Smooth muscle cell (in vitro differentiated cells): ENCODE measurements at regions not wholly inside any gene's neighbourhood (a gene's known extent, or its start where the extent isn't known, plus 50 kb on each side); places are given as distances from the start of the nearest gene placed in this dataset.

Experiments
- DNase-seq: peaks from one replicate; lab custom pipeline; 2025; ENCODE audit not compliant: unreplicated experiment; lab: John Stamatoyannopoulos, UW
- H2AFZ ChIP-seq: fragments of 200-600 bp; sonication (generic); 2 replicates; pipeline ENCODE4 v1.6.0; 2016; ENCODE audit warnings: antibody characterized with exemption, low read depth, mild to moderate bottlenecking
- H3F3A ChIP-seq: fragments of 200-600 bp; sonication (generic); 2 replicates; pipeline ENCODE4 v1.6.0; 2017; ENCODE audit warnings: antibody characterized with exemption, low read depth
- H3K27ac ChIP-seq: fragments of 200-600 bp; sonication (generic); 2 replicates; pipeline ENCODE4 v1.5.1; 2016; ENCODE audit warnings: low read depth, mild to moderate bottlenecking
- H3K27me3 ChIP-seq: fragments of 200-600 bp; sonication (generic); 2 replicates; pipeline ENCODE4 v1.6.1; 2016; ENCODE audit warnings: low read depth, mild to moderate bottlenecking
- H3K36me3 ChIP-seq: fragments of 200-600 bp; sonication (generic); 2 replicates; pipeline ENCODE4 v1.5.1; 2016; ENCODE audit warnings: low read depth
- H3K4me1 ChIP-seq: fragments of 200-600 bp; sonication (generic); 2 replicates; pipeline ENCODE4 v1.5.1; 2016; ENCODE audit warnings: low read depth
- H3K4me2 ChIP-seq: fragments of 200-600 bp; sonication (generic); 2 replicates; pipeline ENCODE4 v1.6.0; 2016; ENCODE audit warnings: mild to moderate bottlenecking
- H3K4me3 ChIP-seq: fragments of 200-600 bp; sonication (generic); 2 replicates; pipeline ENCODE4 v1.5.1; 2016; ENCODE audit warnings: mild to moderate bottlenecking
- H3K79me2 ChIP-seq: fragments of 200-600 bp; sonication (generic); 2 replicates; pipeline ENCODE4 v1.6.0; 2016; ENCODE audit warnings: low read depth, mild to moderate bottlenecking
- H3K9ac ChIP-seq: fragments of 200-600 bp; sonication (generic); 2 replicates; pipeline ENCODE4 v1.6.0; 2016; ENCODE audit warnings: low read depth
- H3K9me3 ChIP-seq: fragments of 200-600 bp; sonication (generic); replicated peaks from 2 replicates; pipeline ENCODE4 v1.5.1; 2016; ENCODE audit warnings: low read depth
- H4K20me1 ChIP-seq: fragments of 200-600 bp; sonication (generic); 2 replicates; pipeline ENCODE4 v1.6.0; 2016; ENCODE audit warnings: low read depth
- CTCF ChIP-seq: fragments of 200-600 bp; sonication (generic); IDR thresholded peaks from 2 replicates; pipeline ENCODE4 v1.5.1; 2017; ENCODE audit warnings: borderline replicate concordance, mild to moderate bottlenecking, antibody characterized with exemption; ENCODE audit not compliant: insufficient read depth, poor library complexity, severe bottlenecking
- WGBS: methylation state at CpG from one replicate; pipeline ENCODE4 v1.1.7; 2016; ENCODE audit warnings: low lambda C conversion rate; 5-methylcytosine and 5-hydroxymethylcytosine counted together

GRCh38 chr22:34897126-34897525 is 168.8 kb upstream of the ISX start:
- Histone ChIP-seq H3K9ac (no peak overlapping the region), H3K4me2 (no peak overlapping the region)

GRCh38 chr22:34902335-34902734 is 163.6 kb upstream of the ISX start:
- Histone ChIP-seq H3K36me3 (no peaks in the 10 kb centered on the region), H3K4me1 (no peaks in the 10 kb centered on the region), H3F3A (no peaks in the 10 kb centered on the region), H3K9me3 (no peaks in the 10 kb centered on the region), H3K4me3 (no peak overlapping the region), H3K27ac (no peak overlapping the region), H3K79me2 (no peaks in the 10 kb centered on the region), H3K27me3 (no peaks in the 10 kb centered on the region), H3K9ac (no peak overlapping the region), H4K20me1 (no peaks in the 10 kb centered on the region), H3K4me2 (no peak overlapping the region), H2AFZ (no peak overlapping the region)
- DNase-seq, result no peak
- no peak for TF ChIP-seq CTCF

More at GRCh38 chr22:34897126-34897525, 168.8 kb upstream of the ISX start:
- Histone ChIP-seq H3K79me2 (no peaks in the 10 kb centered on the region), H3K27ac (no peak overlapping the region), H3K27me3 (no peaks in the 10 kb centered on the region), H3K36me3 (no peaks in the 10 kb centered on the region), H3K4me3 (no peak overlapping the region), H3F3A (no peaks in the 10 kb centered on the region), H3K4me1 (no peaks in the 10 kb centered on the region), H3K9me3 (no peaks in the 10 kb centered on the region), H4K20me1 (no peaks in the 10 kb centered on the region), H2AFZ (no peak overlapping the region)
- TF ChIP-seq CTCF, result no peak
- DNase-seq, result no peak
- WGBS, result 52% methylated on average over 1 of the region's 1 CpG

GRCh38 chr22:34903416-34903815 is 162.5 kb upstream of the ISX start:
- Histone ChIP-seq H4K20me1 (no peaks in the 10 kb centered on the region), H3K27ac (no peak overlapping the region), H3K36me3 (no peaks in the 10 kb centered on the region), H2AFZ (no peak overlapping the region), H3K4me3 (no peak overlapping the region), H3K9me3 (no peaks in the 10 kb centered on the region), H3K4me2 (no peak overlapping the region), H3F3A (no peaks in the 10 kb centered on the region), H3K4me1 (no peaks in the 10 kb centered on the region), H3K9ac (no peak overlapping the region), H3K27me3 (no peaks in the 10 kb centered on the region), H3K79me2 (no peaks in the 10 kb centered on the region)
- no peak for DNase-seq
- no peak for TF ChIP-seq CTCF
- WGBS, result 92% methylated on average over 4 of the region's 4 CpGs

GRCh38 chr22:34904486-34904885 is 161.5 kb upstream of the ISX start:
- no peaks in the 10 kb centered on the region for H3K9me3 ChIP-seq
- H3F3A ChIP-seq, result no peaks in the 10 kb centered on the region
- no peak overlapping the region for H3K27ac ChIP-seq
- no peak overlapping the region for H3K9ac ChIP-seq
- no peaks in the 10 kb centered on the region for H4K20me1 ChIP-seq
- TF ChIP-seq CTCF, result no peak
- DNase-seq, result no peak
- no peaks in the 10 kb centered on the region for H3K36me3 ChIP-seq
- no peak overlapping the region for H3K4me3 ChIP-seq
- H3K4me1 ChIP-seq, result no peaks in the 10 kb centered on the region
- H3K79me2 ChIP-seq, result no peaks in the 10 kb centered on the region
- H3K27me3 ChIP-seq, result no peaks in the 10 kb centered on the region
- H2AFZ ChIP-seq, result no peak overlapping the region
- 96% methylated on average over 1 of the region's 1 CpG for WGBS
- no peak overlapping the region for H3K4me2 ChIP-seq
